Endothelial cell (in vitro differentiated cells): ENCODE measurements at regions not wholly inside any gene's neighbourhood (a gene's known extent, or its start where the extent isn't known, plus 50 kb on each side); places are given as distances from the start of the nearest gene placed in this dataset.

Experiments used
- DNase-seq: peaks from one replicate; pipeline ENCODE4 v3.0.0; 2021; ENCODE audit warnings: low spot score
- H3K27ac Mint-ChIP-seq: one replicate; pipeline ENCODE4 v1.8.0; 2021; ENCODE audit warnings: mixed read lengths, inconsistent platforms; ENCODE audit not compliant: unreplicated experiment
- H3K27me3 Mint-ChIP-seq: one replicate; pipeline ENCODE4 v1.8.0; 2021; ENCODE audit warnings: mild to moderate bottlenecking, moderate library complexity, mixed read lengths, inconsistent platforms; ENCODE audit not compliant: unreplicated experiment
- H3K36me3 Mint-ChIP-seq: one replicate; pipeline ENCODE4 v1.8.0; 2021; ENCODE audit warnings: mild to moderate bottlenecking, low read depth, mixed read lengths, inconsistent platforms; ENCODE audit not compliant: unreplicated experiment
- H3K4me1 Mint-ChIP-seq: one replicate; pipeline ENCODE4 v1.8.0; 2021; ENCODE audit warnings: mild to moderate bottlenecking, mixed read lengths, inconsistent platforms; ENCODE audit not compliant: unreplicated experiment
- H3K4me3 Mint-ChIP-seq: one replicate; pipeline ENCODE4 v1.8.0; 2021; ENCODE audit warnings: mild to moderate bottlenecking, mixed read lengths, inconsistent platforms; ENCODE audit not compliant: unreplicated experiment
- H3K9me3 Mint-ChIP-seq: one replicate; pipeline ENCODE4 v1.8.0; 2021; ENCODE audit warnings: mixed read lengths, inconsistent platforms; ENCODE audit not compliant: unreplicated experiment
- TF ChIP-seq, protein P1 (sequence below): fragments of 200-600 bp; sonication (generic); IDR thresholded peaks from one replicate; pipeline ENCODE4 v1.5.0; 2021; ENCODE audit warnings: antibody characterized with exemption; ENCODE audit not compliant: unreplicated experiment

DNA sequence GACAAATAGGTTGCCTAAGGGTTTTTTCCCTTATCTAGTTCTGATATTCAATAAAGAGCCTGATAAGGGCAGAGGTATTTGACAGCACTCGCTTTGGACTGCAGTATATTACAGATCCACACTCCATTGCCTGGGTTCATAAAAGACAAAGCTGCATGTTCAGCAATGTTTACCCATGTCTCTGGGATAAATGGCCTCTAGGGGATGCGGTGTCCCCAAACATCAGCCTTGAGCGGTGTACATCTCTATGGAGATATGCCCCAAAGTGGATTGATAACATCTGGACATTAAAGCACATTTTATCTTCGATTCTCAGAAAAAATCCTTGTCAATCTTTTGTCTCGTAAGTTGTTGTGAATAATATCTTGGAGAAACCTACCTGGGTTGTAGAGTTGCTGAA lies 660.8 kb upstream of the AADAT start:
- Mint-ChIP-seq H3K4me1 (no peaks in the 10 kb centered on the region), H3K4me3 (no peak overlapping the region), H3K27me3 (peaks cover 3% of the 10 kb centered on the region), H3K9me3 (no peaks in the 10 kb centered on the region), H3K36me3 (peaks cover 8% of the 10 kb centered on the region), H3K27ac (no peak overlapping the region)
- TF ChIP-seq, protein P1, sequence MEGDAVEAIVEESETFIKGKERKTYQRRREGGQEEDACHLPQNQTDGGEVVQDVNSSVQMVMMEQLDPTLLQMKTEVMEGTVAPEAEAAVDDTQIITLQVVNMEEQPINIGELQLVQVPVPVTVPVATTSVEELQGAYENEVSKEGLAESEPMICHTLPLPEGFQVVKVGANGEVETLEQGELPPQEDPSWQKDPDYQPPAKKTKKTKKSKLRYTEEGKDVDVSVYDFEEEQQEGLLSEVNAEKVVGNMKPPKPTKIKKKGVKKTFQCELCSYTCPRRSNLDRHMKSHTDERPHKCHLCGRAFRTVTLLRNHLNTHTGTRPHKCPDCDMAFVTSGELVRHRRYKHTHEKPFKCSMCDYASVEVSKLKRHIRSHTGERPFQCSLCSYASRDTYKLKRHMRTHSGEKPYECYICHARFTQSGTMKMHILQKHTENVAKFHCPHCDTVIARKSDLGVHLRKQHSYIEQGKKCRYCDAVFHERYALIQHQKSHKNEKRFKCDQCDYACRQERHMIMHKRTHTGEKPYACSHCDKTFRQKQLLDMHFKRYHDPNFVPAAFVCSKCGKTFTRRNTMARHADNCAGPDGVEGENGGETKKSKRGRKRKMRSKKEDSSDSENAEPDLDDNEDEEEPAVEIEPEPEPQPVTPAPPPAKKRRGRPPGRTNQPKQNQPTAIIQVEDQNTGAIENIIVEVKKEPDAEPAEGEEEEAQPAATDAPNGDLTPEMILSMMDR = no peak
- DNase-seq = no peak

DNA sequence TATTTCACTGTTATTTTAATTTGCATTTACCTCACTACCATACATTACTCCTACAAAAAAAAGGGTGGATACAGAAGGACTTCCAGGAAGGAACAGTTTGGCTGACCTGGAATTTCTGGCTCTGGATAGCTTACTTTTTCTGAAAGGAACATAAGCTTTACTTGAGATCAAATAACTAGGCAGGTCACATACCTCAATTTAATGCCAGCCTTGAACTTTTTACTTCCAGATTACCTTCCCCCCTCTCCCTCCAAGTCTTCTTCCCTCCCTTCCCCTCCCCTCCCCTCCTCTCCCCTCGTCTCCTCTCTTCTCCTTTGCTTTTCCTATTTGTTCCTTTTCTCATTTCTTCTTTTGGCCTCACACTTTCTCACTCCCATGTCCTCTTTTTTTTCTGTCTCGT lies 659.2 kb upstream of the AADAT start:
- TF ChIP-seq, protein P1 = no peak
- no peak overlapping the region for H3K27ac Mint-ChIP-seq
- H3K4me1 Mint-ChIP-seq = peaks cover 9% of the 10 kb centered on the region
- H3K4me3 Mint-ChIP-seq = no peak overlapping the region
- H3K27me3 Mint-ChIP-seq = no peaks in the 10 kb centered on the region
- no peak for DNase-seq
- H3K9me3 Mint-ChIP-seq = no peaks in the 10 kb centered on the region
- peaks cover 5% of the 10 kb centered on the region for H3K36me3 Mint-ChIP-seq

DNA sequence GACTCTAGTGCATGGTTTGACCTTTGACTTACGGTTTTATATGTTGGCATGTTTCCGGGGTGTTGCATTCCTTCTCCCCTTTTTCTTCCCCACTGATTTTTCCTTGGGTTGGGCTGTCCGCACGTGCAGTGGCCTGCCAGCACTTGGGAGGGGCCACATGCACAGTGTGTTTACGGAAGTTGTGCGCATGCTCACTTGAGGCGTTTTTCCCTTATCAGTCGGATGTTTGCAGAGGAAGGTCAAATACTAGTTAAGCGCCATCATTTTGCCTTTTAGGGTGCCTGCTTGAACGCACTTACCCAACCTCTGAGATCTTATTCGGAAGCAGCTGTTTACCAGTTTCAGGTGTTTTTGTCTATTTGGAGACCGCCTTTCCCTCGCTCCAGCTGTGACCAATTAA lies 653.9 kb upstream of the AADAT start:
- no peak for DNase-seq
- no peak overlapping the region for H3K27ac Mint-ChIP-seq
- TF ChIP-seq, protein P1 = no peak
- peaks cover 2% of the 10 kb centered on the region for H3K27me3 Mint-ChIP-seq
- no peaks in the 10 kb centered on the region for H3K9me3 Mint-ChIP-seq
- no peak overlapping the region for H3K4me3 Mint-ChIP-seq
- H3K4me1 Mint-ChIP-seq = peaks cover 9% of the 10 kb centered on the region
- no peaks in the 10 kb centered on the region for H3K36me3 Mint-ChIP-seq

DNA sequence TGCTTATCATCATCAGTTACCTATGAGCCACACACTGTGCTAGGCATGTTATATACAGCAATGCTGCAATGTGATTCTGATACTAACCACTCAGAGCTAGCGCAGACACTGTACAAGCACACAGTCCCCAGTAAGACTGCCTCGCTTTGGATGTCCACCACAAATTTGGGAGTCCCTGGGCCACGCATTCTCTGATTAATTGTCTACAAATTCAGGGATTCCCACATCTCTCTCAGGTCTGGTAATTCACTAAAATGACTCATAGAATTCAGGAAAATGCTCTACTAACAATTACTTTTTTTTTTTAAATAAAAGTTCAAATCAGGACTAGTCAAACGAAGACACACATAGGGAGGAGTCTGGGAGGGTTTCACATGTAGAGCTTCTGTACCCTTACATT lies 652.1 kb upstream of the AADAT start:
- H3K36me3 Mint-ChIP-seq = no peaks in the 10 kb centered on the region
- H3K4me1 Mint-ChIP-seq = peaks cover 9% of the 10 kb centered on the region
- no peaks in the 10 kb centered on the region for H3K9me3 Mint-ChIP-seq
- no peak for DNase-seq
- TF ChIP-seq, protein P1 = no peak
- no peak overlapping the region for H3K4me3 Mint-ChIP-seq
- peaks cover 2% of the 10 kb centered on the region for H3K27me3 Mint-ChIP-seq
- no peak overlapping the region for H3K27ac Mint-ChIP-seq

DNA sequence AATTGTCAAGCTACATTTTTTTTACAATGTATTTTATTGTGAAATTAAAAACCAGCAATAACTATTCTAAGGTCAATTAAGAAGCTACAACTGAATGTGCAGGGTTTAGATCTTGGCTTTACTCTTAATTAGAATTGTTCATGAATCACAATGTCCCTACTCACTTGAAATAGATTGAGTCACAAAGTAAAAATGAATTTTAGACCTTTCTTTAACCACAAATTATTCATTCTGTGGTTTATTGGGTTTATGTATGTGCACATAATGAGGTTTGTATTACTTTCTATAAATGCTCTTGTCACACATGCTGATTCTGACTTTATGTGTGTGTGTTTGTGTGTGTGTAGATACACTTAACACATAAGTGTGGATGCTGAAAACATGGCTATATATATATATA lies 647.0 kb upstream of the AADAT start:
- Mint-ChIP-seq H3K27ac (no peak overlapping the region), H3K4me3 (no peak overlapping the region), H3K36me3 (no peaks in the 10 kb centered on the region), H3K4me1 (no peaks in the 10 kb centered on the region), H3K9me3 (no peaks in the 10 kb centered on the region), H3K27me3 (peaks cover 2% of the 10 kb centered on the region)
- TF ChIP-seq, protein P1 = no peak
- no peak for DNase-seq
